Epithelial cell of proximal tubule (primary cell): ENCODE measurements at regions not wholly inside any gene's neighbourhood (a gene's known extent, or its start where the extent isn't known, plus 50 kb on each side); places are given as distances from the start of the nearest gene placed in this dataset.
A peak's percentile ranks its signal among the peaks of the same experiment; 100 is the strongest.

Experiments used
- DNase-seq: peaks from one replicate; pipeline ENCODE4 v3.0.0-alpha.2; 2011; ENCODE audit warnings: low read depth
- H3K4me3 ChIP-seq: 2 replicates; pipeline ENCODE4 v1.5.1; 2011; ENCODE audit warnings: low read depth, mild to moderate bottlenecking, low read length
- TF ChIP-seq, protein P1 (sequence below): conservative IDR thresholded peaks from 2 replicates; pipeline ENCODE4 v1.5.1; 2012; ENCODE audit warnings: low read depth, mild to moderate bottlenecking, low read length

- TF ChIP-seq, protein P1, sequence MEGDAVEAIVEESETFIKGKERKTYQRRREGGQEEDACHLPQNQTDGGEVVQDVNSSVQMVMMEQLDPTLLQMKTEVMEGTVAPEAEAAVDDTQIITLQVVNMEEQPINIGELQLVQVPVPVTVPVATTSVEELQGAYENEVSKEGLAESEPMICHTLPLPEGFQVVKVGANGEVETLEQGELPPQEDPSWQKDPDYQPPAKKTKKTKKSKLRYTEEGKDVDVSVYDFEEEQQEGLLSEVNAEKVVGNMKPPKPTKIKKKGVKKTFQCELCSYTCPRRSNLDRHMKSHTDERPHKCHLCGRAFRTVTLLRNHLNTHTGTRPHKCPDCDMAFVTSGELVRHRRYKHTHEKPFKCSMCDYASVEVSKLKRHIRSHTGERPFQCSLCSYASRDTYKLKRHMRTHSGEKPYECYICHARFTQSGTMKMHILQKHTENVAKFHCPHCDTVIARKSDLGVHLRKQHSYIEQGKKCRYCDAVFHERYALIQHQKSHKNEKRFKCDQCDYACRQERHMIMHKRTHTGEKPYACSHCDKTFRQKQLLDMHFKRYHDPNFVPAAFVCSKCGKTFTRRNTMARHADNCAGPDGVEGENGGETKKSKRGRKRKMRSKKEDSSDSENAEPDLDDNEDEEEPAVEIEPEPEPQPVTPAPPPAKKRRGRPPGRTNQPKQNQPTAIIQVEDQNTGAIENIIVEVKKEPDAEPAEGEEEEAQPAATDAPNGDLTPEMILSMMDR, result no peak
- H3K4me3 ChIP-seq, result no peak overlapping the region
- DNase-seq, result no peak
Observed at GRCh38 chr13:43979492-43979891, 99.8 kb downstream of the LACC1 start.

GRCh38 chr13:43980587-43980986 lies 100.9 kb downstream of the LACC1 start:
- DNase-seq, result no peak
- no peak overlapping the region for H3K4me3 ChIP-seq
- TF ChIP-seq, protein P1, result no peak

DNA sequence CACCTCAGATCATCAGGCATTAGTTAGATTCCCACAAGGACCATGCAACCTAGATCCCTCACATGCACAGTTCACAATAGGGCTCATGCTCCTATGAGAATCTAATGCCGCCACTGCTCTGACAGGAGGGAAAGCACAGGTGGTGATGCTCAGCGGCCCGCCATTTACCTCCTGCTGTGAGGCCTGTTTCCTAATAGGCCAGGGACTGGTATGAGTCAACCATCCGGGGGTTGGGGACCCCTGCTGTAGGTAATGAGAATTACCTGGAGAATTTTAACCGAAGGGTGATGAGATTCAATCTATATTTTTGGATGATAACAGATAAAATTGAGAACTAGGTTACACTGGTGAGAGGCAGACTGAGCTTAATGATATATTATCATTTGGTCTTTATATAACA lies 101.4 kb downstream of the LACC1 start:
- TF ChIP-seq, protein P1, result peak; percentile 15
- no peak for DNase-seq
- no peak overlapping the region for H3K4me3 ChIP-seq

GRCh38 chr13:43981512-43982301 lies 102.0 kb downstream of the LACC1 start:
- no peak for DNase-seq
- no peak overlapping the region for H3K4me3 ChIP-seq
- TF ChIP-seq, protein P1, result no peak

DNA sequence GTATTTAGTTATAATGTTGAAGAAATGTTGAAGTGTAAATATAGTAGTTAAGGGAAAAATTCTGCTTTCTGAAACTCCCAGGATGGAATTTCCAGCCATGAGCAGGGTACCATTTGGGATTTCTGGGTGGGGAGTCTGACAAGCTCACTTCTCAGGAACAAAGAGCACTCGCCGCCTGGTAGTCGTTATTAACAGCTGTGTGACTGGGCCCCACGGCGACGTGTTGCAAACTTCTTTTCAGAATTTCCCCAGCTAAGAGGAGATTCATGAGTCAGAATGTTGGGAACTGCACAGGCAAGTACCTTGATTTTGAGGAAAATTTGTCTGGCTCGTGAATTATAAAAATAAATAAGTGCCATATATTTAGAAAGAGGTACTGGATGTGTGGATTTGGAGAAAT lies 103.7 kb downstream of the LACC1 start:
- TF ChIP-seq, protein P1, result no peak
- no peak for DNase-seq
- no peak overlapping the region for H3K4me3 ChIP-seq

DNA sequence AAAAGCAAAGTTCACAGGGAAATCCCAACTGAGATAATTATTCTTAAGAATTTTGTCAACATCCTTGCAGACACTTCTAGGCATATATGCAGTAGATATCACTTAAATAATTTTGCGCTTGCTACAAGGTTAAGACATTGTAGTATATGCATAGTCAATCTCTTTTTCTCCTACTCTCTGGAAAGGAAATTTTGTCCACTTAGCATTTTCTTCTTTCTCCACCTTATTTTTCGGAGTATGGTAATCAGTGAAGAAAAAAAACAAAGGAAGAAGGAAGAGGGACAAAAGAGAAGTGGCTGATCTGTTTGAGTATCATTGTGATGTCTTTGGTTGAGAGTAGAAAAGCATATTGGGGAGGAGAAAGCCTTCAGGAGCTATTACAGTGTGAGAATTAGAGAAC lies 104.6 kb downstream of the LACC1 start:
- TF ChIP-seq, protein P1, result no peak
- no peak for DNase-seq
- H3K4me3 ChIP-seq, result no peak overlapping the region
